Activated T-helper 2 cell treated with anti-CD3 and anti-CD28 coated beads, Interferon-gamma antibody, Interleukin-2, Interleukin-4, amounts not matched to agents 10 μg/mL and 5 μg/mL and 100 μg/mL, durations not matched to agents 14 hours and 24 hours and 36 hours (primary cell): ENCODE measurements at regions not wholly inside any gene's neighbourhood (a gene's known extent, or its start where the extent isn't known, plus 50 kb on each side); places are given as distances from the start of the nearest gene placed in this dataset.
A peak's percentile ranks its signal among the peaks of the same experiment; 100 is the strongest.
"Not testable (repeated sequence)": the region's sequence is repeated elsewhere in the genome, so short reads cannot be mapped to it uniquely, and the experiment has no call there.

Experiments
- DNase-seq: peaks from one replicate; pipeline ENCODE4 v3.0.0; 2021; ENCODE audit warnings: low spot score
- H3K27ac Mint-ChIP-seq: one replicate; pipeline ENCODE4 v1.8.0; 2021; ENCODE audit warnings: mixed read lengths
- H3K27me3 Mint-ChIP-seq: one replicate; pipeline ENCODE4 v1.8.0; 2021; ENCODE audit warnings: low read depth, mixed read lengths
- H3K36me3 Mint-ChIP-seq: one replicate; pipeline ENCODE4 v1.8.0; 2021; ENCODE audit warnings: low read depth, mixed read lengths
- H3K4me1 Mint-ChIP-seq: one replicate; pipeline ENCODE4 v1.8.0; 2021; ENCODE audit warnings: low read depth, mixed read lengths
- H3K4me3 Mint-ChIP-seq: one replicate; pipeline ENCODE4 v1.8.0; 2021; ENCODE audit warnings: low read depth, mild to moderate bottlenecking, moderate library complexity, mixed read lengths
- H3K9me3 Mint-ChIP-seq: one replicate; pipeline ENCODE4 v1.8.0; 2021; ENCODE audit warnings: mixed read lengths
- intact Hi-C: fragments of 100-400 bp; cut with micrococcal nuclease; formaldehyde crosslinking; loops from one replicate; pipeline ENCODE4 v1.15.1; 2023

GRCh38 chr11:3454844-3455243, 75.9 kb upstream of the ZNF195 start:
- Mint-ChIP-seq H3K27me3 (peaks cover 27% of the 10 kb centered on the region), H3K4me1 (peaks cover 10% of the 10 kb centered on the region)
- intact Hi-C loops: loop anchor here (10.0 kb wide), 1 partner anchor 160 kb away; no protein-coding TSS in a partner anchor
- not testable (repeated sequence) for H3K27ac Mint-ChIP-seq, H3K36me3 Mint-ChIP-seq, H3K4me3 Mint-ChIP-seq, H3K9me3 Mint-ChIP-seq
- DNase-seq: peak; percentile 43

- DNase-seq, H3K4me3 Mint-ChIP-seq, H3K36me3 Mint-ChIP-seq, H3K27ac Mint-ChIP-seq, H3K9me3 Mint-ChIP-seq: not testable (repeated sequence)
- intact Hi-C loops: loop anchor here (10.0 kb wide), 1 partner anchor 161 kb away; no protein-coding TSS in a partner anchor
- peaks cover 28% of the 10 kb centered on the region for H3K27me3 Mint-ChIP-seq
- H3K4me1 Mint-ChIP-seq: peaks cover 10% of the 10 kb centered on the region
Measured at GRCh38 chr11:3453596-3454256, 74.8 kb upstream of the ZNF195 start.

DNA sequence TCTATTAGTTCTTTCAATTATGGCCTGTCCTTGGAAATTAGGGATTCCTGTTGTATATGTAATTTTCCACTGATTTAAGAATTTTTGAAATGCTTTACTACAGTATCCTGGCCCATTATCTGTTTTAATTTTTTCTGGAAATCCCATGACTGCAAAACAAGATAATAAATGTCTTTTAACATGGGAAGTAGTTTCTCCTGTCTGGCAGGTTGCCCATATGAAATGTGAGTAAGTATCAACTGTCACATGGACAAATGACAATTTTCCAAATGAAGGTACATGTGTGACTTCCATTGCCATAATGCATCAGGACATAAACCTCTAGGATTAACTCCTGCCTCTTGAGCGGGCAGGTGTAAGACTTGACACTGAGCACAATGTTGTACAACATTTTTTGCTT, 71.9 kb upstream of the ZNF195 start:
- H3K36me3 Mint-ChIP-seq, H3K27ac Mint-ChIP-seq, H3K4me1 Mint-ChIP-seq, H3K4me3 Mint-ChIP-seq, H3K9me3 Mint-ChIP-seq, DNase-seq: not testable (repeated sequence)
- peaks cover 25% of the 10 kb centered on the region for H3K27me3 Mint-ChIP-seq
- intact Hi-C loops: loop anchor here (10.0 kb wide), 1 partner anchor 164 kb away; no protein-coding TSS in a partner anchor

DNA sequence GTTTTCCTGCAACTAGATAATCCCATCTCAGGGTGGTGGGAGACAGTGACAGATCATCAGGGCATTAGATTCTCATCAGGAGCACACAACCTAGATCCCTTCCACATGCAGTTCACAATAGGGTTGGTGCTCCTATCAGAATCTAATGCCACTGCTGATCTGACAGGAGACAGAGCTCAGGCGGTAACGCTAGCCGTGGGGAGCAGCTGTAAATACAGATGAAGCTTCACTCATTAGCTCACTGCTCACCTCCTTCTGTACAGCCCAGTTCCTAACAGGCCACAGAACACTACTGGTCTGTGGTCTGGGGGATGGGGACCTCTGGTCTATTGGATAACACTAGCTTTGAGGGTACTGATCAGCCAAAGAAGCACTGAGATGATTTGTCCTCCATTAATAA, 66.6 kb upstream of the ZNF195 start:
- H3K4me1 Mint-ChIP-seq, intact Hi-C loops, H3K9me3 Mint-ChIP-seq, DNase-seq, H3K27ac Mint-ChIP-seq, H3K36me3 Mint-ChIP-seq, H3K4me3 Mint-ChIP-seq: not testable (repeated sequence)
- peaks cover 30% of the 10 kb centered on the region for H3K27me3 Mint-ChIP-seq

DNA sequence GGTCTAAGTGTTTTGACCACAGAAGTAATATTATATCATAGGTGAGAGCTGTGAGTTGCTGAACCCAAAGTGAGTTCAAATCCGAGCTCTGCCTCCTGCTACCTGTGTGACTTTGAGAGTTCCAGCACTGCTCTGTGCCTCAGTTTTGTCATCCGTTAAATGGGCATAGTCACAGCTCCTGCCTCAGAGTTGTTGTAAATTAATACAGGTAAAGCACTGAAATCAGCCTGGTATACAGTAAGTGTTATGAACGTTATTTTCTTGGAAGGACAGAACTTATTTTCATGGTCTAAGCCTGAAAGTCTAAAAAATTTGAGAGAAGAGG, 65.4 kb upstream of the ZNF195 start:
- intact Hi-C loops, H3K27ac Mint-ChIP-seq, H3K9me3 Mint-ChIP-seq, DNase-seq, H3K4me1 Mint-ChIP-seq, H3K36me3 Mint-ChIP-seq, H3K4me3 Mint-ChIP-seq: not testable (repeated sequence)
- H3K27me3 Mint-ChIP-seq: peaks cover 33% of the 10 kb centered on the region

GRCh38 chr11:3443700-3444419, 64.9 kb upstream of the ZNF195 start:
- intact Hi-C loops, H3K36me3 Mint-ChIP-seq, H3K9me3 Mint-ChIP-seq, DNase-seq, H3K27ac Mint-ChIP-seq, H3K4me1 Mint-ChIP-seq, H3K4me3 Mint-ChIP-seq: not testable (repeated sequence)
- H3K27me3 Mint-ChIP-seq: peaks cover 33% of the 10 kb centered on the region

GRCh38 chr11:3437441-3437840, 58.5 kb upstream of the ZNF195 start:
- H3K9me3 Mint-ChIP-seq, H3K4me1 Mint-ChIP-seq, H3K4me3 Mint-ChIP-seq, H3K36me3 Mint-ChIP-seq, DNase-seq, intact Hi-C loops, H3K27ac Mint-ChIP-seq, H3K27me3 Mint-ChIP-seq: not testable (repeated sequence)

DNA sequence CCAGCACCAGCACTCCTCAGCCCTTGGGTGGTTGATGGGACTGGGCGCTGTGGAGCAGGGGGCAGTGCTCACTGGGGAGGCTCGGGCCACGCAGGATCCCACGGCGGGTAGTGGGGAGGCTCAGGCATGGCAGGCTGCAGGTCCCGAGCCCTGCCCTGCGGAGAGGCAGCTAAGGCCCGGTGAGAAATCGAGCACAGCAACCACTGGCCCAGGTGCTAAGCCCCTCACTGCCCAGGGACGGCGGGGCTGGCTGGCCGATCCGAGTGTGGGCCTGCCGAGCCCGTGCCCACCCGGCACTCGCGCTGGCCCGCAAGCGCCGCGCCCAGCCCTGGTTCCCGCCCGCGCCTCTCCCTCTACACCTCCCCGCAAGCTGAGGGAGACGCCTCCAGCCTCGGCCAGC, 56.0 kb upstream of the ZNF195 start:
- H3K4me3 Mint-ChIP-seq: no peak overlapping the region
- H3K27me3 Mint-ChIP-seq: peaks cover 6% of the 10 kb centered on the region
- no peak overlapping the region for H3K27ac Mint-ChIP-seq
- no peak for DNase-seq
- no peaks in the 10 kb centered on the region for H3K9me3 Mint-ChIP-seq
- peaks cover 5% of the 10 kb centered on the region for H3K4me1 Mint-ChIP-seq
- intact Hi-C loops: no loop called here
- H3K36me3 Mint-ChIP-seq: no peaks in the 10 kb centered on the region

GRCh38 chr11:3429191-3429590, 50.2 kb upstream of the ZNF195 start:
- intact Hi-C loops: not testable (repeated sequence)

More at GRCh38 chr11:3429191-3429590, 50.2 kb upstream of the ZNF195 start:
- not testable (repeated sequence) for H3K36me3 Mint-ChIP-seq, H3K27ac Mint-ChIP-seq, H3K9me3 Mint-ChIP-seq, DNase-seq, H3K4me3 Mint-ChIP-seq, H3K4me1 Mint-ChIP-seq
- peaks cover 25% of the 10 kb centered on the region for H3K27me3 Mint-ChIP-seq
